Renal cortex interstitium (tissue), 11 donors: ENCODE measurements at regions not wholly inside any gene's neighbourhood (a gene's known extent, or its start where the extent isn't known, plus 50 kb on each side); places are given as distances from the start of the nearest gene placed in this dataset.
"Not testable (repeated sequence)": the region's sequence is repeated elsewhere in the genome, so short reads cannot be mapped to it uniquely, and the experiment has no call there.

Experiments
- DNase-seq, 11 donors: peaks; one replicate each; pipeline ENCODE4 v3.0.0-alpha.2; 2013; ENCODE audit warnings: low read depth in 9 of 11, low spot score in 4 of 11; ENCODE audit errors: extremely low read depth in 1 of 11

DNA sequence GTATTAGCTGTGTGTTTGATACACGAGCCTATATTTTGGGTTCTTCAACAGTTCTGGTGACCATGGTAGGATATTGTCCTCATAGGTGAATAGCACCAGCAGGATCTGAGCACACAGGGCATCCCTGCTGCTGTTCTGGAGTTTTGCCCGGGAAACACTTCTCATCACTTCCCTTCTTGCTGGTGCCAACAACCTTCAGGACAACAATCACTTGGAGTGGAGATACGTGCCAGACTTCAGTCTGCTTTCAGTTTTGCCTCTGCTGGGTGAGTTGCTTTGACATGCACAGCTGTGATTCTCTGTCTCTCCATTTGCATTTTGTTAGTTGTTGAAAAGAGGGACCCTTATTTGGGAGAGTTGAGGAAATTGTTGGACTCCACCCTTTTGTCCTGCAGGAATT lies 1347.2 kb upstream of the DDX18 start:
- no peak for DNase-seq

GRCh38 chr2:116477229-116477628 lies 1337.3 kb upstream of the DDX18 start:
- DNase-seq: no peak

DNA sequence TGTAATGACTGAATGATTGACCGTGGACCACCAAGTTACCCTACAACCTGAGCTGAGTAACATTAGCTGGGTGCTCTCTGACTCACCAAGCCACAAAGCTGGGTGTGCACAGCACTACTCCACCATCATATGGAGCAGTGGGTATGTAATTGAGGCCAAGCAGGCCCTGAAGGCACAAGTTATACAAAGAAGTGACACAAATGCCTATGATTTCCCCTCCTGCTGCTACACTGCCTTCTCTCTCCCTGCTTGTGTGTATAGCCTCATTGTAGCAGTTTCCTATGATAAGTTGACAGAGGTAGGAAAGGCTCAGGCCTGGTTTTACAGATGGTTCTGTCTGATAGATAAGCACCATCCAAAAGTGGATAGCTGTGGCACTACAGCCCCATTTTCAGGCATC lies 1327.2 kb upstream of the DDX18 start:
- DNase-seq: no peak

DNA sequence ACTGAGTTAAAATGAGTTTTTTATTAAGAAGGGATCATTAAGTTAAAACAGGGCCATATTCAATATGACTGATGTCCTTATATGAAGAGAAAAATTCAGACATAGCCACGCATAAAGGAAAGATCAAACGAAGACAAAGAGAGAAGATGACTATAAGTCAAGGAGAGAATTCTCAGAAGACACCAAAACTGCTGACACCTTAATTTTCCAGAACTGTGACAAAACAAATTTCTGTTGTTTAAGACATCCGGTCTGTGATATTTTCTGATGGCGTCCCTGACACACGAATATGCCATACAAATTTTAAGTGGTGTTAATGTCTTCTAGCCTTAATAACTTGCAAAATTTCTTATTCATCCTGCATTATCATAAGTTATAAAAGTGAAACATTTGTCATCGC lies 1325.2 kb upstream of the DDX18 start:
- DNase-seq: no peak

GRCh38 chr2:116489944-116490343 lies 1324.5 kb upstream of the DDX18 start:
- DNase-seq: no peak

DNA sequence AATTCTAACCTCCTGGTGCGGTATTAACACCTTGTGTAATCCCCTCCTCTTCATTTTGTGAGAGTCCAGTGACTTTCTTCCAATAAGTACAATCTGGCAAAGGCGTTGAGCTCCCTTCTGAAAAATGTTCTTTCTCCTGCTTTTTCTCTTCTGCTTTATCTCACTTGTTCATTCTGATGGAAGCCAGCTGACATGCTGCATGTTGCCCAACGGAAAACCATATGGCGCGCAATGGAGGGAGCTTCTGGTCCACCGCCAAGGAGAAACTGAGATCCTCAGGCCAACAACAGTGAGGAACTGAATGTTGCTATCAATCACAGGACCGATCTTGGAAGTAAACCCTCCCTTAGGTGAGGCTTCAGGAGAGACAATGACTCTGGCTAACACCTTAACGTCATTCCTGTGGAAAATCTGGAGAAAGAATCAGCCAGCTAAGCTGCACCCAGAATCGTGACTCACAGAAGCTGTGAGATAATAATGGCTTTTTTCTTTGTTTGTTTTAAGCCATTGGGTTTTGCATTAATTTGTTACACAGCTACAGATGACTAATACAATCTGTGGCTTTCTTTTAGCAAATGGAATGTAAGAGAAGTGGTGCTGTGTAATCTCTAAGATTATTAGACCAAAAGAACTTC lies 1323.9 kb upstream of the DDX18 start:
- no peak for DNase-seq

GRCh38 chr2:116491292-116491691 lies 1323.2 kb upstream of the DDX18 start:
- no peak for DNase-seq

- no peak for DNase-seq
Measured at GRCh38 chr2:116499389-116499788, 1315.1 kb upstream of the DDX18 start.

- DNase-seq: peak in 1 of 11 donors; percentile 4
Measured at GRCh38 chr2:116510117-116510671, 1304.3 kb upstream of the DDX18 start.

DNA sequence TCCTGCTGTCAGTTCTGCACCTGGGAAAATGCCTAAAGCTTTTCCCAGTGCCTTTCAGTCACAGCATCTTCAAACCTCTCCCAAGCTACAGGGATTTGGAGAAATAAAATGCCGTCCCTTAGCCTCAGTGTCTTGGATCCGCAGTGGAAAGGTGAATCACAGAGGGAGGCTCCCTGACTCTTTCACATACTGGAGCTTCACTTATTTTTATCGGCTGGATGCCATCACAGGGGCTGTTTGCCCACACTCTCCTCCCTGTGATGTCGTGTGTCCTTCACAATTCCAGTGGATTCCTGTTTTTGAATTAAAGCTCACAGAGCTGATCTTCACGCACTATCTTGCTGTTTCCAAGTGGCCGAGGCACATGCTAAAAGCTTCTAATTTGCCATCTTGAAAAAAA lies 1303.1 kb upstream of the DDX18 start:
- peak in 1 of 11 donors; percentile 3 for DNase-seq

- no peak for DNase-seq
Measured at GRCh38 chr2:116513991-116514390, 1300.5 kb upstream of the DDX18 start.

DNA sequence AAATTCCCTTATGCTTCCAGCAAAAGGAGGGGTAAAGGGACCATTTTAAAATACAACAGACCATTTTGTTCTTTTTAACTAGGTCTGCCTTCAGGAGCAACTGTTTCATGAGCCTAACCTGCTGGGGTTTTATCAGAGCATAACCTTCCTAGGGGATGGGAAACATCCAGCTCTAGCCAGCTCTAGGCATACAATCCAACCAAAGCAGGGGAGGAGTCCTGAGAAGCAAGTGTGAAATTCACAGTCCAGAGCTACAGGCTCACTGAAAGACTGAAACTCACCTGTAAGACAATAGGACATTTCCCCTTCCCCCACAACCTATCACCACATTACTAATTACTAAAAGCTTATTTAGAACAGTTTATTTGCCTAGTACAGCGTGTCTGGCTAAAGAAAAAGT lies 1296.6 kb upstream of the DDX18 start:
- no peak for DNase-seq

DNA sequence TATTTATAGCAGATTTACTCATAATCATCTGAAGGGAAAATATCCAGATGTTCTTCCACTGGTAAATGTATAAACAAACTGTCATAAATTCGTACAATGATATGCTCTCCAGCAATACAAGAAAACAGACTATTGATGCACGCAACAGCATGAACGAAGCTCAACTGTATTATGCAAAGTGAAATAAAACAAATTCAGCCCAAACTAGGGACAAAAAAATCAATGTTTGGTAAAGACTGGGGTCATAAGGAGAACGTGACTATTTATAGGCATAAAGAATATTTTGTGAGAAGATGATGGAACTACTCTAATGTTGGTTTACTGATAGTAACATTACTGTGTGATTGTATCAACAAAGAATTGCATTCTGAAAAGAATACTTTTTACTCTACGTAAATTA lies 1276.7 kb upstream of the DDX18 start:
- DNase-seq: no peak

DNA sequence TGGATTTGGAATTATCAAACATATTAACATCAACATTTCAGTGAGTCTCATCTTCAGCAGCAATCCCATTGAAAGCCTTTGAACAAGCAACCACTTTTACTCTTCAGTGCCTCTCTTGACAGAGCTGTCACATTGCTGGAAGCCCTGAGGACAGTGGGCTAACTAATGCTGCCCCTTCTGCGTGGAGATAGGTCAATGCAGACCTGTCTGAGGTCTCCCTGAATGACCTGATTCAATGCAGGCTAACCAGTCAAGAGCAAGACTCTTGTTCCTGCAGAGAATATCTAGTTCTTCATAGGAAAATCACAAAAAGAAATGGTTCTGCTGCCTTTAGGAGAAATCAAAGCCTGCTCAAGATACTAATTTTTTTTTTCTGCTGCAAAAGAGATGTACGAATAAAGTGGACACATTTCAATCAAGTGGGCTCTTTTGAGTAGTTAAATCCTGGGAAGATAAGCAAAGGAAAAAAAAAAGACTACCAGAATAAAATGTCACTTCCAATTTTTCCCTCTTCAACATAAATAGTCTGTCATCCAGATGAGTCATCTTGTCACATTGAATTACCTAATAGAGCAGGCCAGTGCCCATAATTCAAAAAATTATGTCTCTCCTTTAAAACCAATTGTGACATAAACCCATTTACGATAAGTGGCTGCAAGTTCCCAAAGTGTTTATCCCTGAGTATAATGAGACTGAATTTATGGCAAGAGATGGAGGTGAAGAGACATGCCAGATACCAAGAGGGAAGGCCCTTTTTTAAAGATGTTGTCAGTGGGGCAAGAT lies 1269.0 kb upstream of the DDX18 start:
- DNase-seq: no peak

GRCh38 chr2:116552738-116553419 lies 1261.6 kb upstream of the DDX18 start:
- not testable (repeated sequence) for DNase-seq

GRCh38 chr2:116580209-116580608 lies 1234.3 kb upstream of the DDX18 start:
- DNase-seq: no peak

GRCh38 chr2:116582850-116583249 lies 1231.6 kb upstream of the DDX18 start:
- no peak for DNase-seq

GRCh38 chr2:116585669-116586327 lies 1228.7 kb upstream of the DDX18 start:
- no peak for DNase-seq

- no peak for DNase-seq
Measured at GRCh38 chr2:116586328-116586689, 1228.2 kb upstream of the DDX18 start.
